Neural cell (in vitro differentiated cells): ENCODE measurements at regions not wholly inside any gene's neighbourhood (a gene's known extent, or its start where the extent isn't known, plus 50 kb on each side); places are given as distances from the start of the nearest gene placed in this dataset.
"Not testable (repeated sequence)": the region's sequence is repeated elsewhere in the genome, so short reads cannot be mapped to it uniquely, and the experiment has no call there.

Source experiments
- CTCF ChIP-seq: fragments of 450-650 bp; IDR thresholded peaks from 2 replicates; pipeline ENCODE4 v1.5.1; 2014; ENCODE audit warnings: antibody characterized with exemption, mild to moderate bottlenecking, moderate library complexity; ENCODE audit not compliant: poor library complexity, severe bottlenecking
- EP300 ChIP-seq: fragments of 450-650 bp; conservative IDR thresholded peaks from 2 replicates; pipeline ENCODE4 v1.6.1; 2014; ENCODE audit warnings: antibody characterized with exemption, mild to moderate bottlenecking, moderate library complexity; ENCODE audit not compliant: poor library complexity, severe bottlenecking
- EZH2 ChIP-seq: fragments of 200-600, 300-800 bp; shearing (Covaris generic), sonication (generic); IDR thresholded peaks from 2 replicates; pipeline ENCODE4 v1.6.1; 2014; ENCODE audit warnings: antibody characterized with exemption, low read length, borderline replicate concordance, mild to moderate bottlenecking; ENCODE audit not compliant: insufficient read depth, poor library complexity, severe bottlenecking
- POLR2AphosphoS5 ChIP-seq: IDR thresholded peaks from 2 replicates; pipeline ENCODE4 v1.6.1; 2012
- RAD21 ChIP-seq: fragments of 450-650 bp; conservative IDR thresholded peaks from 2 replicates; pipeline ENCODE4 v1.6.1; 2014; ENCODE audit warnings: antibody characterized with exemption, mild to moderate bottlenecking, moderate library complexity
- REST ChIP-seq: IDR thresholded peaks from 2 replicates; pipeline ENCODE4 v1.6.1; 2012; ENCODE audit warnings: borderline replicate concordance

GRCh38 chr5:53172073-53172472 is 62.5 kb upstream of the MOCS2 start:
- not testable (repeated sequence) for TF ChIP-seq CTCF, POLR2AphosphoS5, REST, EP300, RAD21, EZH2
